C4-2B (cell line): ENCODE measurements at regions not wholly inside any gene's neighbourhood (a gene's known extent, or its start where the extent isn't known, plus 50 kb on each side); places are given as distances from the start of the nearest gene placed in this dataset.

ENCODE experiments used
- H3K27ac ChIP-seq: fragments of 450-650 bp; 2 replicates; pipeline ENCODE4 v1.5.1; 2017
- CTCF ChIP-seq: fragments of 450-650 bp; conservative IDR thresholded peaks from 2 replicates; pipeline ENCODE4 v1.5.1; 2017; ENCODE audit warnings: mild to moderate bottlenecking
- ZFX ChIP-seq: fragments of 450-650 bp; IDR thresholded peaks from 2 replicates; pipeline ENCODE4 v1.6.1; 2017

- no peak for TF ChIP-seq CTCF
- no peak overlapping the region for H3K27ac ChIP-seq
These were observed 379.8 kb downstream of the MATN1 start for GRCh38 chr1:30343562-30343961.

- no peak overlapping the region for H3K27ac ChIP-seq
- no peak for TF ChIP-seq ZFX
- no peak for TF ChIP-seq CTCF
These were observed 380.7 kb downstream of the MATN1 start for GRCh38 chr1:30342535-30343141.

DNA sequence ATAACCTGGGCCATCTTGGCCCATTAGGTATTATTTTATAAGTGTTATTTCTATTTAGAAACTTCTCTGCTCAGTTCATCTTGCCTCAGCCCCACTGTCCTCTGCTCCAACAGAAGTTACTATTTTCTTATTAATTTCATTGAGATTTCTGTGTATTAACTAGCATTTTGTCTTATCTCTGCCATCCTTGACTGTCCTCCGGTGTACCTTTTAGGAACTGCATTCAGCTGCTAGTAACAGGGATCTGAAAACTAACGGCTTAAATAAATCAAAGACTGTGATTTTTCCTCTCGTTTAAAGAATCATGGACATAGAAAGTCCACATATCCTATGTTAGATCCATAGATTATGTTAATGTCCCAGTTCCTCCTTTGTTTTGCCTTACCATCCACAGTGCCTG lies 382.5 kb downstream of the MATN1 start:
- no peak overlapping the region for H3K27ac ChIP-seq
- TF ChIP-seq ZFX, result no peak
- TF ChIP-seq CTCF, result no peak

GRCh38 chr1:30339866-30340265 lies 383.5 kb downstream of the MATN1 start:
- no peak for TF ChIP-seq CTCF
- no peak for TF ChIP-seq ZFX
- no peak overlapping the region for H3K27ac ChIP-seq

DNA sequence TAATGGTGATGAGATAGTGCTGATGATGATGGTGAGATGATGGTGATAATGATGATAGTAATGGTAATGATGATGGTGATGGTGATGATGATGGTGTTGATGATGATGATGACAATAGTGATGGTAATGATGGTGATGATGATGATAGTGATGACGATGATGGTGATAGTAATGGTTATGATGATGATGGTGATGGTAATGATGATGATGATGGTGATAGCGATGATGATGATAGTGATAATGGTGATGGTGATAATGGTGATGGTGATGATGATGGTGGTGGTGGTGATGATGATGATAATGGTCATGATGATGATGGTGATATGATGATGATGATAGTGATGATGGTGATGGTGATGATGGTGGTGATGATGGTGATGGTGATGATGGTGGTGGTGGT lies 384.6 kb downstream of the MATN1 start:
- TF ChIP-seq CTCF, result no peak
- no peak for TF ChIP-seq ZFX

GRCh38 chr1:30337324-30337620 lies 386.1 kb downstream of the MATN1 start:
- TF ChIP-seq ZFX (no peak), CTCF (no peak)
- no peak overlapping the region for H3K27ac ChIP-seq

More for the DNA sequence above, 384.6 kb downstream of the MATN1 start:
- no peak overlapping the region for H3K27ac ChIP-seq

GRCh38 chr1:30336550-30337323 lies 386.6 kb downstream of the MATN1 start:
- no peak overlapping the region for H3K27ac ChIP-seq
- no peak for TF ChIP-seq CTCF
- TF ChIP-seq ZFX, result no peak
